HG02759 (cell line): ENCODE measurements at regions not wholly inside any gene's neighbourhood (a gene's known extent, or its start where the extent isn't known, plus 50 kb on each side); places are given as distances from the start of the nearest gene placed in this dataset.

ENCODE experiments used
- ATAC-seq: cut with Tn5 transposase; IDR thresholded peaks from one replicate; pipeline ENCODE4 v1.9.1; 2021; ENCODE audit warnings: mild to moderate bottlenecking, moderate library complexity; ENCODE audit not compliant: unreplicated experiment

- ATAC-seq = no peak
Measured at GRCh38 chr5:61650661-61651060, 318.6 kb downstream of the ZSWIM6 start.

- ATAC-seq = no peak
Measured at GRCh38 chr5:61651195-61651594, 319.1 kb downstream of the ZSWIM6 start.

- ATAC-seq = no peak
Measured at GRCh38 chr5:61652916-61653315, 320.9 kb downstream of the ZSWIM6 start.

- no peak for ATAC-seq
Measured at GRCh38 chr5:61653807-61654580, 321.9 kb downstream of the ZSWIM6 start.

- no peak for ATAC-seq
Measured at GRCh38 chr5:61654876-61655275, 322.8 kb downstream of the ZSWIM6 start.

- no peak for ATAC-seq
Measured at GRCh38 chr5:61657010-61657409, 325.0 kb downstream of the ZSWIM6 start.

- ATAC-seq = no peak
Measured at GRCh38 chr5:61657686-61658085, 325.6 kb downstream of the ZSWIM6 start.

GRCh38 chr5:61658592-61659008, 326.5 kb downstream of the ZSWIM6 start:
- ATAC-seq = peak; percentile 83

- ATAC-seq = no peak
Measured at GRCh38 chr5:61659221-61659696, 327.2 kb downstream of the ZSWIM6 start.

- no peak for ATAC-seq
Measured at GRCh38 chr5:61662670-61663069, 330.6 kb downstream of the ZSWIM6 start.

GRCh38 chr5:61666064-61666621, 334.1 kb downstream of the ZSWIM6 start:
- no peak for ATAC-seq

- no peak for ATAC-seq
Measured at GRCh38 chr5:61667525-61668218, 335.6 kb downstream of the ZSWIM6 start.

- no peak for ATAC-seq
Measured at GRCh38 chr5:61669531-61669930, 337.5 kb downstream of the ZSWIM6 start.

GRCh38 chr5:61670941-61671340, 338.9 kb downstream of the ZSWIM6 start:
- ATAC-seq = no peak

- no peak for ATAC-seq
Measured at GRCh38 chr5:61673007-61673735, 341.1 kb downstream of the ZSWIM6 start.

- ATAC-seq = no peak
Measured at GRCh38 chr5:61674378-61674777, 342.3 kb downstream of the ZSWIM6 start.

GRCh38 chr5:61675015-61675692, 343.1 kb downstream of the ZSWIM6 start:
- ATAC-seq = no peak

GRCh38 chr5:61677220-61677619, 345.2 kb downstream of the ZSWIM6 start:
- no peak for ATAC-seq

- ATAC-seq = no peak
Measured at GRCh38 chr5:61678966-61679365, 346.9 kb downstream of the ZSWIM6 start.

- no peak for ATAC-seq
Measured at GRCh38 chr5:61679562-61679961, 347.5 kb downstream of the ZSWIM6 start.

- no peak for ATAC-seq
Measured at GRCh38 chr5:61680247-61680646, 348.2 kb downstream of the ZSWIM6 start.
